NCI-H2081 (cell line): ENCODE measurements at regions not wholly inside any gene's neighbourhood (a gene's known extent, or its start where the extent isn't known, plus 50 kb on each side); places are given as distances from the start of the nearest gene placed in this dataset.

ENCODE experiments used
- DNase-seq, 2 experiments: peaks; one replicate each; lab custom pipeline; 2025; lab: John Stamatoyannopoulos, UW

GRCh38 chr12:34396006-34396860, 373.9 kb downstream of the ALG10 start:
- DNase-seq = no peak

- DNase-seq = no peak
Observed at GRCh38 chr12:34396861-34397590, 374.7 kb downstream of the ALG10 start.

- no peak for DNase-seq
Observed at GRCh38 chr12:34397591-34398365, 375.5 kb downstream of the ALG10 start.

GRCh38 chr12:34398366-34398705, 376.0 kb downstream of the ALG10 start:
- DNase-seq = no peak

GRCh38 chr12:34398706-34399630, 376.7 kb downstream of the ALG10 start:
- DNase-seq = no peak

- no peak for DNase-seq
Observed at GRCh38 chr12:34399631-34400410, 377.5 kb downstream of the ALG10 start.

GRCh38 chr12:34400411-34400881, 378.1 kb downstream of the ALG10 start:
- DNase-seq = no peak

GRCh38 chr12:34400986-34401658, 378.8 kb downstream of the ALG10 start:
- DNase-seq = no peak

- DNase-seq = no peak
Observed at GRCh38 chr12:34401659-34402227, 379.4 kb downstream of the ALG10 start.

- no peak for DNase-seq
Observed at GRCh38 chr12:34402228-34402898, 380.1 kb downstream of the ALG10 start.

- no peak for DNase-seq
Observed at GRCh38 chr12:34402899-34403705, 380.8 kb downstream of the ALG10 start.

GRCh38 chr12:34403706-34404376, 381.5 kb downstream of the ALG10 start:
- DNase-seq = no peak

GRCh38 chr12:34404377-34405285, 382.3 kb downstream of the ALG10 start:
- DNase-seq = no peak

- DNase-seq = no peak
Observed at GRCh38 chr12:34405286-34406227, 383.3 kb downstream of the ALG10 start.

- DNase-seq = no peak
Observed at GRCh38 chr12:34406228-34406995, 384.1 kb downstream of the ALG10 start.
